Activated naive CD8-positive, alpha-beta T cell (primary cell): ENCODE measurements at regions not wholly inside any gene's neighbourhood (a gene's known extent, or its start where the extent isn't known, plus 50 kb on each side); places are given as distances from the start of the nearest gene placed in this dataset.
"Not testable (repeated sequence)": the region's sequence is repeated elsewhere in the genome, so short reads cannot be mapped to it uniquely, and the experiment has no call there.

ENCODE experiments used
- H3K27ac Mint-ChIP-seq: one replicate; pipeline ENCODE4 v1.8.0; 2021; ENCODE audit warnings: mixed read lengths
- H3K27me3 Mint-ChIP-seq: one replicate; pipeline ENCODE4 v1.8.0; 2021; ENCODE audit warnings: mixed read lengths
- H3K36me3 Mint-ChIP-seq: one replicate; pipeline ENCODE4 v1.8.0; 2021; ENCODE audit warnings: mixed read lengths
- H3K4me1 Mint-ChIP-seq: one replicate; pipeline ENCODE4 v1.8.0; 2021; ENCODE audit warnings: low read depth, mixed read lengths
- H3K4me3 Mint-ChIP-seq: one replicate; pipeline ENCODE4 v1.8.0; 2021; ENCODE audit warnings: mild to moderate bottlenecking, mixed read lengths
- H3K9me3 Mint-ChIP-seq: one replicate; pipeline ENCODE4 v1.8.0; 2021; ENCODE audit warnings: low read depth, mixed read lengths

DNA sequence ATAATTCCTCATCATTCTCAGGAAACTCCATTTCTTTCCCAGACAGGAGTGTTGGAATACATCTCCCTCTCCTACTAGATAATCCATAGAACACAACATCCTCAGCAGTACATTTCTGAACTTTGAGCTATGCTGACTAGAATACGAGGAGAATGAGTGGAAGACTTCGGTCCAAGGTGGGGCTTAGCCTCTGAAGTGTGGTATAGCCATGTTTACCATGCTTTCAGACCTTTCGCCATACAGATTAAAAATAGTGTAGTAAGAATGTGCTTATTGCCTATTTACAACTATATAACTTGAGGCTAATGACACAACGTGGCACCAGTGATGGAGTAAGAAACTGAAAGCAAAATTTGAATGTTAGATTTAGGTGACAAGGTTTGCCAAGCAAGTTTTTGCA lies 184.5 kb upstream of the KRR1 start:
- no peaks in the 10 kb centered on the region for H3K36me3 Mint-ChIP-seq
- H3K27ac Mint-ChIP-seq = no peak overlapping the region
- no peak overlapping the region for H3K4me3 Mint-ChIP-seq
- H3K9me3 Mint-ChIP-seq = no peaks in the 10 kb centered on the region
- no peaks in the 10 kb centered on the region for H3K4me1 Mint-ChIP-seq
- no peaks in the 10 kb centered on the region for H3K27me3 Mint-ChIP-seq

DNA sequence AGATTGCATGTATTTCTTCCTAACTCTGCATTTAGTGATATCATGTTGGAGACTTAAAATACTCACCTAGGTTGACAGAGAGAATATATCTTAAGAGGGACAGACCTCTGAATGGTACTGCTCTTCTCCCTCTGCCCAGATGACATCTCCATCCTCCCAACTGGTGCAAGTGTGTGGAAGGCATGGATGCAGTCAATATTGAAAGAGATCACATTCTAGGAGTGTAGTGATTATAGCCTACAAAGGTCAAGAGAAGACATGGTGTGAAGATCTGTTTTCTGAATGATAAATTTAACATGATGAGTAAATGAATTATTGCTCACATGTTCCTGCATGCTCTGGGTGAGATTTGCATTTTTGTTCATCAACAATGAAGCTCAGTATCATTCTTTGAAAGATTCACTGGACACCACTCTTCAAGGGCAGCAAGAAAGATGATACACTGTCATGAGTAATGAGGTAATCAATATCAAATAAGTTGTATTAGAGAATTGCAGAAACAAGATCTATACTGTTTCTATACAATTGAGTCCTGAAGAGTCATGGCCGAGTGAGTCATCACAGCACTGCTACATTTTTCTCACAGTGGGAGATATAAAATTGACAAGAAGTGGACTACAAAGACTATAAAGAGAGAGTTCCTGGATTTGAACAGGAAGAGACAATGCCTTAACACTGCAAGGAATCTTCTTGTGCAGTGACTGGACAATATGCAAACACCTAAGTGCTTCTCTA lies 183.3 kb upstream of the KRR1 start:
- H3K27me3 Mint-ChIP-seq = no peaks in the 10 kb centered on the region
- H3K27ac Mint-ChIP-seq = no peak overlapping the region
- no peak overlapping the region for H3K4me3 Mint-ChIP-seq
- H3K9me3 Mint-ChIP-seq = no peaks in the 10 kb centered on the region
- no peaks in the 10 kb centered on the region for H3K4me1 Mint-ChIP-seq
- H3K36me3 Mint-ChIP-seq = no peaks in the 10 kb centered on the region

DNA sequence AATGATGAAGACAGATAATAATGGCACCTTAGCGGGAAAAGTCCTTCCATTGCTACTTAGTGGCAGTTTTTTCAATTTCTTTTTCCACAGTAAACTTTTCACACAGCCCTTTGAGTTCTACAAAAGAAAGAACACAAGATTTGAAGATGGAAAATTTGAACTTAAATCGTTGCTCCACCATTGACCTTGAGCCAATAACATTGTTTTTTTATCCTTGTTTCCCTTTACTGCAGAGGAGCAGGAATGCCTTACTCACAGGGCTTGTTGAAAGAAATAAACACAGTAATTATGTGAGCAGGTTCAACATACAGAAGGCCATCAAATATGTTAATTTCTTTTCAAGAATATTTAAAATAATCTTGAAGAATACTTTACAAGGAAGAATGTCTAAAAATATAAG lies 181.5 kb upstream of the KRR1 start:
- no peaks in the 10 kb centered on the region for H3K27me3 Mint-ChIP-seq
- H3K4me3 Mint-ChIP-seq = no peak overlapping the region
- no peaks in the 10 kb centered on the region for H3K36me3 Mint-ChIP-seq
- no peaks in the 10 kb centered on the region for H3K9me3 Mint-ChIP-seq
- no peak overlapping the region for H3K27ac Mint-ChIP-seq
- H3K4me1 Mint-ChIP-seq = no peaks in the 10 kb centered on the region

DNA sequence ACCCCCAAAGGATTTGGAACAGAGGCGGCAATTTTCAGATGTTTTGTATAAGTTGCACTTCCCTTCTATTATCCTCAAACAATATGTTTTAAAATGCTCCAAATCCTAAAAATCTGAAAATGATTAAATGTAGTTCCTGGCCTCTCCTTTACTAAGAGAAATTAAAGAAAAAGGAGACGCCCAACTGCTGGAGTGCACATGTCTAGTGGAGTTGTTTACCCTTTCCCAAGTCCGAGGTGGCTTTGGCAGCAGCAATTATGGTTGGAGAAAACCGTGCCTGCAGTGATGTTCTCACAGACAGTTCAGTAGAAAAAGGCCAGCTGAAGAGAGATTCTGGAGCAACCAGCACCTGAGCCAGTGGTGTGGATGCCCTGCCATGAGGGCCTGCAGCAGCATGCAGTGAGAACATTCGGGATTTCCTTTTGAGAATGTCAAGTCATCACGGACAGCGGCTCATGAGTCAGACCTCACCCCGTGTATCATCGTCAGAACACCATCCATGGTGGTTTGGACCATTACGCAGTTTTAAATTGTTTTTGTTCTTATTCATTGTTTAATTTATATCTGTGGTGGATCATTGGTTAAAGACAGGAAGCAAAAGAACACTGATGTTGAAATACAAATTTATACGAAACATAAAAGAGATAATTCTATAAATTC lies 179.0 kb upstream of the KRR1 start:
- H3K4me3 Mint-ChIP-seq = no peak overlapping the region
- no peaks in the 10 kb centered on the region for H3K27me3 Mint-ChIP-seq
- H3K4me1 Mint-ChIP-seq = no peaks in the 10 kb centered on the region
- H3K27ac Mint-ChIP-seq = no peak overlapping the region
- H3K9me3 Mint-ChIP-seq = no peaks in the 10 kb centered on the region
- no peaks in the 10 kb centered on the region for H3K36me3 Mint-ChIP-seq

DNA sequence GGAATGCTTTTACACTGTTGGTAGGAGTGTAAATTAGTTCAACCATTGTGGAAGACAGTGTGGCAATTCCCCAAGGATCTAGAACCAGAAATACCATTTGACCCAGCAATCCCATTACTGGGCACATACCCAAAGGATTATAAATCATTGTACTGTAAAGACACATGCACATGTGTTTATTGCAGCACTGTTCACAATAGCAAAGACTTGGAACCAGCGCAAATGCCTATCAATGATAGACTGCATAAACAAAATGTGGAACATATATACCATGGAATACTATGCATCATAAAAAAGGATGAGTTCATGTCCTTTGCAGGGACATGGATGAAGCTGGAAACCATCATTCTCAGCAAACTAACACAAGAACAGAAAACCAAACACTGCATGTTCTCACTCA lies 174.8 kb upstream of the KRR1 start:
- H3K4me1 Mint-ChIP-seq, H3K27me3 Mint-ChIP-seq, H3K9me3 Mint-ChIP-seq, H3K4me3 Mint-ChIP-seq, H3K27ac Mint-ChIP-seq, H3K36me3 Mint-ChIP-seq: not testable (repeated sequence)

DNA sequence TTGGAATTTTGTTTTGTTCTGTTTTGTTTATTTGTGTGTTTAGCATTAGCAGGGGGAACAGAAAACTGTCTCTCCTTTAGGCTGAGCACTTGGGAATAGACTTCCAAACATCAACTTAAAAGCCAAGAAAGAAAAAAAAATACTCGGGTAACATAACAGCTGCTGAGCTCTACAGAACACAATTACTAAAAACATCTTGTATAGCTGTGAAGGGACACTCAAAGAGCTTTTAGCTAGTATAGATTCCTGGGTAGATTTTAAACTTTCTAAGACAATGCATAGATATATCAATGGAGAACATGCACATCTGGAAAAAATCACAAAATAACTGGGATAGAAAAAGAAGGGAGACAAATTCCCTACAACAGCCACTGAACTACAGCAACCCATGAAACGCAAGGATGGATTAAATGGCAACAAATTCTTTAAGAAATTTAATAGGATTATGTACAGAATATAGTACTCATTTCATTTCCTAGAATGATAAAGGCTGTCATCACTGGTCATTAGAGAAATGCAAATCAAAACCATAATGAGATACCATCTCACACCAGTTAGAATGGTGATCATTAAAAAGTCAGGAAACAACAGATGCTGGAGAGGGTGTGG lies 174.3 kb upstream of the KRR1 start:
- Mint-ChIP-seq H3K36me3 (peaks cover 2% of the 10 kb centered on the region), H3K27me3 (no peaks in the 10 kb centered on the region), H3K4me3 (no peak overlapping the region), H3K27ac (no peak overlapping the region), H3K4me1 (peaks cover 4% of the 10 kb centered on the region), H3K9me3 (no peaks in the 10 kb centered on the region)

DNA sequence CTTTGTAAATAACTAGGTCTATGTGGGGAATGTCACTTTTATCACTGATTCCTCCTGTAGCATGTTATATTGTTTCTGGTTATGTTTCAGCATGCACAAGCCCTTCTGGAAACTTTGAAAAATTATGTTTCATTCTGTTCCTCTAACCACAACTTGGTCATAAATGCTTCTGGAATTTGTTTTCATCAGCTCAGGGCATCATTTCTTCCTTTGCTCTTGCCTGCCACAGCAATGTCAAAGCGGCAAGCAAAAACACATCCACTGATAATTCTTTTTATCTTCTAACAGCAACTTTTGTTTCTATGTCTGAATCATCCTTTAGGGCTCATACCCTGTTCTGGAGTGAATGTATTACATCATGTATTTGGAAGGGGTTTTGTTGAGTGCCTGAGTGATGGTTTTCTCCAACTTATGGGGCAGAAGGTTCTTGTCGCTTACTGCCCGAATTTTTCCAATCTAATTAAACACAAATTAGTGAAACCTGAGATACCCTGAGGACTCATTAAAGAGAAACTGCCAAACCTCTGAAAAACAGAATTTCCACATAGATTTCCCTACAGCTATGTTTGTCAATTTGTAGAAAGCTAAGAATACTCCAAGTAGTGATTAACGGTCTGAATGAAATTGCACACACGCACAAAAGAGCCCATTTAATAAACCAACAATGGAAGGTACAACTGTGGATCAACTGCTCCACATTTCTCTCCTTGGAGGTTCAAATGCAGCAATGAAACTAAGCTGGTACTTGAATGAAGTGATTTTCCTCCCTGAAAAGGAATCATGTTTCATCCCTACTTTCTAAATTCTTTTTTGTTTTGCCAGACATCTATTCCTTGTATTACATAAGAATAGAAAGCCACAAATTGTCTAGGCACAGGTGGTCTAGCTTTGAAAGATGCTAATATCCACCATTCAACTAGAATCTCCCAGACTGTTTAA lies 173.5 kb upstream of the KRR1 start:
- no peaks in the 10 kb centered on the region for H3K9me3 Mint-ChIP-seq
- H3K27ac Mint-ChIP-seq = peak overlapping the region; percentile 41
- peaks cover 2% of the 10 kb centered on the region for H3K36me3 Mint-ChIP-seq
- H3K4me1 Mint-ChIP-seq = peaks cover 4% of the 10 kb centered on the region
- H3K4me3 Mint-ChIP-seq = no peak overlapping the region
- no peaks in the 10 kb centered on the region for H3K27me3 Mint-ChIP-seq

DNA sequence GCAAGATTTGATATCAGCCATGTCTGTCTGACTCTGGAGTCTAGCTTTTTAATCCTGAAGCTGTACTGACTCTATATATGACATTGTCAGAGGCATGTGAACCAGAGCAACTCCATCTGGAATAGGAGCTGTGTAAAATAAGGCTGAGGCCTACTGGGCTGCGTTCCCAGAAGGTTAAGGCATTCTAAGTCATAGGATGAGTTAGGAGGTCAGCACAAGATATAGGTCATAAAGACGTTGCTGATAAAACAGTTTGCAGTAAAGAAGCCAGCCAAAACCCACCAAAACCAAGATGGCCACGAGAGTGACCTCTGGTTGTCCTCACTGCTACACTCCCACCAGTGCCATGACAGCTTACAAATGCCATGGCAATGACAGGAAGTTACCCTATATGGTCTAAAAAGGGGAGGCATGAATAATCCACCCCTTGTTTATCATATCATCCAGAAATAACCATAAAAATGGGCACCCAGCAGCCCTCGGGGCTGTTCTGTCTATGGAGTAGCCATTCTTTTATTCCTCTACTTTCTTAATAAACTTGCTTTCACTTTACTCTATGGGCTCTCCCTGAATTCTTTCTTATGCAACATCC lies 172.7 kb upstream of the KRR1 start:
- H3K27me3 Mint-ChIP-seq, H3K4me1 Mint-ChIP-seq, H3K4me3 Mint-ChIP-seq, H3K27ac Mint-ChIP-seq, H3K9me3 Mint-ChIP-seq, H3K36me3 Mint-ChIP-seq: not testable (repeated sequence)

DNA sequence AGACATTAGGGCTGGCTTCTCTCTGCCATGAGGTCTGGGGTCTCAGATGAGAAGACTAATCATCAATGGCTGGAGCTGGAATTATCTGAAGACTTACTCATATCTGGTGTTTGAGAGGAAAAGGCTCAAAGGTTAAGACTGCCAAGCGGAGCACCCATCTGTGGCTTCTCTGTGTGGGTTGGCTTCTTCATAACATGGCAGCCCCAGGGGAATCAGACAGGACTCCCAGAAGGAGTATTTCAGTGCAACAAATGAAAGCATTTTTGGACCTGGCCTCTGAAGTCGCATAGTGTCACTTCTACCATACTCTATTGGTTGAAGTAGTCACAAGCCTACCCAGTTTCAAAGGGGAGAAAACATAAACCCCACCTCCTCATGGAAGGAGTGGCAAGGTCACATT lies 171.8 kb upstream of the KRR1 start:
- no peaks in the 10 kb centered on the region for H3K27me3 Mint-ChIP-seq
- H3K4me1 Mint-ChIP-seq = peaks cover 4% of the 10 kb centered on the region
- H3K4me3 Mint-ChIP-seq = no peak overlapping the region
- no peak overlapping the region for H3K27ac Mint-ChIP-seq
- H3K9me3 Mint-ChIP-seq = no peaks in the 10 kb centered on the region
- H3K36me3 Mint-ChIP-seq = peaks cover 2% of the 10 kb centered on the region

DNA sequence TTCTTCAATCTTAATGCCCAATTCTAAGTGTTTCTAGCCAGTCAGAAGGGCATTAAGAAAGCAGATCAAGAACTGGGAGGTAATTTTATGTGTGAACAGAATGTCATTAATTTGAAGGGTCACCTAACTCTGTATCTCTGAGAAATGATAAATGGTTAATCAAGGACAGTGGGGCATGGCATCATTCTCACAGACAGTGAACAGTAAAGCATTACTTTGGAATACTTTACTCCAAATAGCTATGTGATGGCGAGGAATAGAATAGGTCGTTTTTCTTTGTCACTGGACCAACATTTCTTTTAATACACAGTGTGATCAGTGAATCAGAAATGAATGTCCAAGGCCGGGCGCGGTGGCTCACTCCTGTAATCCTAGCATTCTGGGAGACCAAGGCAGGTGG lies 166.1 kb upstream of the KRR1 start:
- H3K4me1 Mint-ChIP-seq = no peaks in the 10 kb centered on the region
- H3K27me3 Mint-ChIP-seq = no peaks in the 10 kb centered on the region
- no peak overlapping the region for H3K4me3 Mint-ChIP-seq
- H3K27ac Mint-ChIP-seq = no peak overlapping the region
- no peaks in the 10 kb centered on the region for H3K36me3 Mint-ChIP-seq
- H3K9me3 Mint-ChIP-seq = no peaks in the 10 kb centered on the region

DNA sequence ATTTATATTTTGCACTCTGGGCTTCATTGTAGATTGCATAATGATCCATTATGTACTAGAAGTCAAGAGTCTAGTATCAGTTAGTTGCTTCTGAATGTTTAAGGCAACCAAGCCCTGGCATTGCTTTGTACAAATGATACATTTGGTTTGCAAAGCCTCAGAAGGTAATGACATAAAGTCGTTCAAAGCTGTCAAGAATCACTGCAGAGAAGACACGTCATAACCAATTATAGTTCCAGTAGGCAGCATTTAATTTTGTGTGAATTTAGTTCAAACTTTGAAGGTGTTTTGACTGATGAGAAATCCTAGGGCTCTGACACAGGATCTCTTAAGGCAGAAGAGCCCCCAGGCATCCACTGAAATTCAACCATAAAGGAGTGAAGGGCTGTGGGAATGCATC lies 163.0 kb upstream of the KRR1 start:
- Mint-ChIP-seq H3K9me3 (no peaks in the 10 kb centered on the region), H3K27ac (no peak overlapping the region), H3K27me3 (no peaks in the 10 kb centered on the region), H3K4me1 (no peaks in the 10 kb centered on the region), H3K4me3 (no peak overlapping the region), H3K36me3 (no peaks in the 10 kb centered on the region)

DNA sequence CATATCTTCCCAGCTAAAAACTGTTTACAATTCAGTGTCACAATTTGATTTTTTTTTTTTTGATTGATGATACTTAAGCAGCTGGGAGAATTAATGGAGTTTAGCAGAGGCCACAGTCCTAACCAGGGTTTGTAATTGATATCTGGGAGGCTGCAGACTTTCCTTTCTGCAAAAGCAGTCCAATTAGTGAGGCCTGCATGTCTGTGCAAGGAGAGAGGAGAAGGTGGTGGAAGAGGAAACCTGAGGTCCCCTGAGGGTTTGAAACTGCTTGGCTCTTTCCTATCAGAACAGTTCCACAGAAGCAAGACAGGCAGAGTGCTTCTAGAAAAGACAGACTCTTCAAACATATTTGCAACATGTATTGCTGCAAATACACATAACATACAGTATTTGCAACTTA lies 160.8 kb upstream of the KRR1 start:
- no peaks in the 10 kb centered on the region for H3K4me1 Mint-ChIP-seq
- no peak overlapping the region for H3K27ac Mint-ChIP-seq
- no peaks in the 10 kb centered on the region for H3K36me3 Mint-ChIP-seq
- no peaks in the 10 kb centered on the region for H3K9me3 Mint-ChIP-seq
- H3K27me3 Mint-ChIP-seq = no peaks in the 10 kb centered on the region
- H3K4me3 Mint-ChIP-seq = no peak overlapping the region

DNA sequence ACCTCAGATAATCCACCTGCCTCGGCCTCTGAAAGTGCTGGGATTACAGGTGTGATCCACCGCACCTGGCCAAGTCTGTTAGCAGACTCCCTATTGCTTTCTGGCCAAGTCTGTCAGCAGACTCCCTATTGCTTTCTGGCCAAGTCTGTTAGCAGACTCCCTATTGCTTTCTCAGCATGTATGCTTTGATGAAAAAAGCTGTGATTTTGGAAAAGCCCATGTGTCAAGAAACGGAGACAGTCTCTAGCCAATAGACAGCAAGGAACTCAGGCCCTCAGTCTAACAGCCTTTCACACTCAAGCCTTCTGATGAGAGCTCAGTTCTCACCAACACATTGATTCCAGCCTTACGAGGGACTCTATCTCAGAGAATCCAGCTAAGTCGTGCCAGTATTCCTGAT lies 158.8 kb upstream of the KRR1 start:
- no peaks in the 10 kb centered on the region for H3K9me3 Mint-ChIP-seq
- H3K36me3 Mint-ChIP-seq = no peaks in the 10 kb centered on the region
- no peaks in the 10 kb centered on the region for H3K27me3 Mint-ChIP-seq
- H3K4me3 Mint-ChIP-seq = no peak overlapping the region
- H3K4me1 Mint-ChIP-seq = no peaks in the 10 kb centered on the region
- H3K27ac Mint-ChIP-seq = no peak overlapping the region

DNA sequence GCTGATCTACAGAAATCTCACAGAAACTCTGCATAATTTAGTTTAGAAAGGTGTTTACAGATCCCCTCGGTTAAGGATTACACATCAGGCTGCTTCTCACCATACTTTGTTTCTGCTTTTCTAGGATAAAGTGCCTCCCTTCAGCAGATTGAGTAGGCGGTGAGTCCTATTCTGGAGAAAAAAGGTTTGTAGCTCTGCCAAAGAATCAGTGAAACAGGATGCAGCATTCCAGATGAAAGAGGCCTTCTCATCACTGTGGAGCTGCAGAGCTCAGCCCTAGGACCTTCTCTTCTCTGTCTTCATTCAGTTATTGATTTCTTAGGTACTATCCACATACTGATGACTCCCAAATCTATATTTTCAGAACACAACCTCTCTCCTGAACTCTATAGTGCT lies 155.5 kb upstream of the KRR1 start:
- H3K36me3 Mint-ChIP-seq = no peaks in the 10 kb centered on the region
- H3K27ac Mint-ChIP-seq = no peak overlapping the region
- no peaks in the 10 kb centered on the region for H3K4me1 Mint-ChIP-seq
- no peaks in the 10 kb centered on the region for H3K9me3 Mint-ChIP-seq
- H3K4me3 Mint-ChIP-seq = no peak overlapping the region
- H3K27me3 Mint-ChIP-seq = no peaks in the 10 kb centered on the region
